GM23338 (cell line): ENCODE measurements at regions not wholly inside any gene's neighbourhood (a gene's known extent, or its start where the extent isn't known, plus 50 kb on each side); places are given as distances from the start of the nearest gene placed in this dataset.

ENCODE experiments used
- CREB1 ChIP-seq: fragments of 250-450 bp; sonication (Bioruptor Pico); IDR thresholded peaks from 2 replicates; pipeline ENCODE4 v1.5.0; 2020; ENCODE audit warnings: low read depth, mild to moderate bottlenecking, moderate library complexity
- CTCF ChIP-seq, 2 experiments: fragments of 200-600 bp in 1 of 2; sonication (generic) in 1 of 2; conservative IDR thresholded peaks; 2 replicates each; pipeline versions ENCODE4 v1.5.1 to v1.6.1; 2016 to 2017; ENCODE audit warnings: antibody characterized with exemption in 2 of 2, low read depth in 2 of 2, mild to moderate bottlenecking in 2 of 2, moderate library complexity in 1 of 2
- EZH2 ChIP-seq: fragments of 200-600 bp; sonication (generic); IDR thresholded peaks from one replicate; pipeline ENCODE4 v1.8.0; 2017; ENCODE audit warnings: antibody characterized with exemption, mild to moderate bottlenecking, low read depth; ENCODE audit not compliant: unreplicated experiment
- EZH2phosphoT487 ChIP-seq: fragments of 200-600 bp; sonication (generic); IDR thresholded peaks from one replicate; pipeline ENCODE4 v1.8.1; 2018; ENCODE audit warnings: antibody characterized with exemption; ENCODE audit not compliant: unreplicated experiment
- JUNB ChIP-seq: IDR thresholded peaks from one replicate; pipeline ENCODE4 v1.6.1; 2016; ENCODE audit warnings: antibody characterized with exemption; ENCODE audit not compliant: unreplicated experiment
- NANOG ChIP-seq: IDR thresholded peaks from 2 replicates; pipeline ENCODE4 v1.6.1; 2016; ENCODE audit warnings: antibody characterized with exemption, borderline replicate concordance
- POLR2AphosphoS5 ChIP-seq: IDR thresholded peaks from 2 replicates; pipeline ENCODE4 v1.6.1; 2016; ENCODE audit warnings: antibody characterized with exemption, low read depth
- STAT1 ChIP-seq: IDR thresholded peaks from one replicate; pipeline ENCODE4 v1.6.1; 2016; ENCODE audit warnings: antibody characterized with exemption; ENCODE audit not compliant: unreplicated experiment
- TF ChIP-seq, protein P1 (sequence below): IDR thresholded peaks from one replicate; pipeline ENCODE4 v1.6.1; 2018; ENCODE audit warnings: antibody characterized with exemption; ENCODE audit not compliant: unreplicated experiment
- TF ChIP-seq, protein P2 (sequence below): fragments of 250-450 bp; sonication (Bioruptor Pico); IDR thresholded peaks from 2 replicates; pipeline ENCODE4 v1.5.0; 2020; ENCODE audit warnings: mild to moderate bottlenecking, moderate library complexity

DNA sequence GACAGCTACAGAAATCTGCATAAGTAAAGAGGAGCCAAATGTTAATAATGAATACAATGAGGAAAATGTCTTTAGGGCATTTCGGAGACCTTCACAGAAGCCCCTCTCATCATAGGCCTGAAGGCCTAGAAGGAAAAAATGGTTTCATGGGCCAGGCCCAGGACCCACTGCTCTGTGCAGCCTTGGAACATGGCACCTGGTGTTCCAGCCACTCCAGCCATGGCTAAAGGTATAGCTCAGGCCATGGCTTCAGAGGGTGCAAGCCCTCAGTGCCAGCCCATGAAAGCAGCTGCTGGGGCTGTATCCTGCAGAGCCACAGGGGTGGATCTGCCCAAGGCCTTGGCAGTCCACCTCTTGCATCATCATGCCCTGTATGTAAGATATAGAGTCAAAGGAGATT, 261.1 kb downstream of the SNCA start:
- TF ChIP-seq CTCF (conservative IDR thresholded peaks at IDR 0.05; ENCODE audit: low read depth in 2 of 2) (no peak), EZH2phosphoT487 (no peak), EZH2 (no peak), POLR2AphosphoS5 (no peak), CREB1 (CRISPR knock-in tag) (no peak), JUNB (no peak), STAT1 (no peak), NANOG (no peak)
- TF ChIP-seq, protein P1, sequence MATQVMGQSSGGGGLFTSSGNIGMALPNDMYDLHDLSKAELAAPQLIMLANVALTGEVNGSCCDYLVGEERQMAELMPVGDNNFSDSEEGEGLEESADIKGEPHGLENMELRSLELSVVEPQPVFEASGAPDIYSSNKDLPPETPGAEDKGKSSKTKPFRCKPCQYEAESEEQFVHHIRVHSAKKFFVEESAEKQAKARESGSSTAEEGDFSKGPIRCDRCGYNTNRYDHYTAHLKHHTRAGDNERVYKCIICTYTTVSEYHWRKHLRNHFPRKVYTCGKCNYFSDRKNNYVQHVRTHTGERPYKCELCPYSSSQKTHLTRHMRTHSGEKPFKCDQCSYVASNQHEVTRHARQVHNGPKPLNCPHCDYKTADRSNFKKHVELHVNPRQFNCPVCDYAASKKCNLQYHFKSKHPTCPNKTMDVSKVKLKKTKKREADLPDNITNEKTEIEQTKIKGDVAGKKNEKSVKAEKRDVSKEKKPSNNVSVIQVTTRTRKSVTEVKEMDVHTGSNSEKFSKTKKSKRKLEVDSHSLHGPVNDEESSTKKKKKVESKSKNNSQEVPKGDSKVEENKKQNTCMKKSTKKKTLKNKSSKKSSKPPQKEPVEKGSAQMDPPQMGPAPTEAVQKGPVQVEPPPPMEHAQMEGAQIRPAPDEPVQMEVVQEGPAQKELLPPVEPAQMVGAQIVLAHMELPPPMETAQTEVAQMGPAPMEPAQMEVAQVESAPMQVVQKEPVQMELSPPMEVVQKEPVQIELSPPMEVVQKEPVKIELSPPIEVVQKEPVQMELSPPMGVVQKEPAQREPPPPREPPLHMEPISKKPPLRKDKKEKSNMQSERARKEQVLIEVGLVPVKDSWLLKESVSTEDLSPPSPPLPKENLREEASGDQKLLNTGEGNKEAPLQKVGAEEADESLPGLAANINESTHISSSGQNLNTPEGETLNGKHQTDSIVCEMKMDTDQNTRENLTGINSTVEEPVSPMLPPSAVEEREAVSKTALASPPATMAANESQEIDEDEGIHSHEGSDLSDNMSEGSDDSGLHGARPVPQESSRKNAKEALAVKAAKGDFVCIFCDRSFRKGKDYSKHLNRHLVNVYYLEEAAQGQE: no peak
- TF ChIP-seq, protein P2, sequence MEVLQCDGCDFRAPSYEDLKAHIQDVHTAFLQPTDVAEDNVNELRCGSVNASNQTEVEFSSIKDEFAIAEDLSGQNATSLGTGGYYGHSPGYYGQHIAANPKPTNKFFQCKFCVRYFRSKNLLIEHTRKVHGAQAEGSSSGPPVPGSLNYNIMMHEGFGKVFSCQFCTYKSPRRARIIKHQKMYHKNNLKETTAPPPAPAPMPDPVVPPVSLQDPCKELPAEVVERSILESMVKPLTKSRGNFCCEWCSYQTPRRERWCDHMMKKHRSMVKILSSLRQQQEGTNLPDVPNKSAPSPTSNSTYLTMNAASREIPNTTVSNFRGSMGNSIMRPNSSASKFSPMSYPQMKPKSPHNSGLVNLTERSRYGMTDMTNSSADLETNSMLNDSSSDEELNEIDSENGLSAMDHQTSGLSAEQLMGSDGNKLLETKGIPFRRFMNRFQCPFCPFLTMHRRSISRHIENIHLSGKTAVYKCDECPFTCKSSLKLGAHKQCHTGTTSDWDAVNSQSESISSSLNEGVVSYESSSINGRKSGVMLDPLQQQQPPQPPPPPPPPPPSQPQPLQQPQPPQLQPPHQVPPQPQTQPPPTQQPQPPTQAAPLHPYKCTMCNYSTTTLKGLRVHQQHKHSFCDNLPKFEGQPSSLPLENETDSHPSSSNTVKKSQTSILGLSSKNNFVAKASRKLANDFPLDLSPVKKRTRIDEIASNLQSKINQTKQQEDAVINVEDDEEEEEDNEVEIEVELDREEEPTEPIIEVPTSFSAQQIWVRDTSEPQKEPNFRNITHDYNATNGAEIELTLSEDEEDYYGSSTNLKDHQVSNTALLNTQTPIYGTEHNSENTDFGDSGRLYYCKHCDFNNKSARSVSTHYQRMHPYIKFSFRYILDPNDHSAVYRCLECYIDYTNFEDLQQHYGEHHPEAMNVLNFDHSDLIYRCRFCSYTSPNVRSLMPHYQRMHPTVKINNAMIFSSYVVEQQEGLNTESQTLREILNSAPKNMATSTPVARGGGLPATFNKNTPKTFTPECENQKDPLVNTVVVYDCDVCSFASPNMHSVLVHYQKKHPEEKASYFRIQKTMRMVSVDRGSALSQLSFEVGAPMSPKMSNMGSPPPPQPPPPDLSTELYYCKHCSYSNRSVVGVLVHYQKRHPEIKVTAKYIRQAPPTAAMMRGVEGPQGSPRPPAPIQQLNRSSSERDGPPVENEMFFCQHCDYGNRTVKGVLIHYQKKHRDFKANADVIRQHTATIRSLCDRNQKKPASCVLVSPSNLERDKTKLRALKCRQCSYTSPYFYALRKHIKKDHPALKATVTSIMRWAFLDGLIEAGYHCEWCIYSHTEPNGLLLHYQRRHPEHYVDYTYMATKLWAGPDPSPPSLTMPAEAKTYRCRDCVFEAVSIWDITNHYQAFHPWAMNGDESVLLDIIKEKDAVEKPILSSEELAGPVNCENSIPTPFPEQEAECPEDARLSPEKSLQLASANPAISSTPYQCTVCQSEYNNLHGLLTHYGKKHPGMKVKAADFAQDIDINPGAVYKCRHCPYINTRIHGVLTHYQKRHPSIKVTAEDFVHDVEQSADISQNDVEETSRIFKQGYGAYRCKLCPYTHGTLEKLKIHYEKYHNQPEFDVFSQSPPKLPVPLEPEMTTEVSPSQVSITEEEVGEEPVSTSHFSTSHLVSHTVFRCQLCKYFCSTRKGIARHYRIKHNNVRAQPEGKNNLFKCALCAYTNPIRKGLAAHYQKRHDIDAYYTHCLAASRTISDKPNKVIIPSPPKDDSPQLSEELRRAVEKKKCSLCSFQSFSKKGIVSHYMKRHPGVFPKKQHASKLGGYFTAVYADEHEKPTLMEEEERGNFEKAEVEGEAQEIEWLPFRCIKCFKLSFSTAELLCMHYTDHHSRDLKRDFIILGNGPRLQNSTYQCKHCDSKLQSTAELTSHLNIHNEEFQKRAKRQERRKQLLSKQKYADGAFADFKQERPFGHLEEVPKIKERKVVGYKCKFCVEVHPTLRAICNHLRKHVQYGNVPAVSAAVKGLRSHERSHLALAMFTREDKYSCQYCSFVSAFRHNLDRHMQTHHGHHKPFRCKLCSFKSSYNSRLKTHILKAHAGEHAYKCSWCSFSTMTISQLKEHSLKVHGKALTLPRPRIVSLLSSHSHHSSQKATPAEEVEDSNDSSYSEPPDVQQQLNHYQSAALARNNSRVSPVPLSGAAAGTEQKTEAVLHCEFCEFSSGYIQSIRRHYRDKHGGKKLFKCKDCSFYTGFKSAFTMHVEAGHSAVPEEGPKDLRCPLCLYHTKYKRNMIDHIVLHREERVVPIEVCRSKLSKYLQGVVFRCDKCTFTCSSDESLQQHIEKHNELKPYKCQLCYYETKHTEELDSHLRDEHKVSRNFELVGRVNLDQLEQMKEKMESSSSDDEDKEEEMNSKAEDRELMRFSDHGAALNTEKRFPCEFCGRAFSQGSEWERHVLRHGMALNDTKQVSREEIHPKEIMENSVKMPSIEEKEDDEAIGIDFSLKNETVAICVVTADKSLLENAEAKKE (CRISPR knock-in tag): no peak
